NCI-H774 (cell line): ENCODE measurements at regions not wholly inside any gene's neighbourhood (a gene's known extent, or its start where the extent isn't known, plus 50 kb on each side); places are given as distances from the start of the nearest gene placed in this dataset.

Experiments used
- DNase-seq: peaks from one replicate; lab custom pipeline; 2025; lab: John Stamatoyannopoulos, UW

- DNase-seq, result no peak
Measured at GRCh38 chr12:42793166-42793565, 203.6 kb upstream of the PRICKLE1 start.

GRCh38 chr12:42792265-42792664 is 202.7 kb upstream of the PRICKLE1 start:
- no peak for DNase-seq

DNA sequence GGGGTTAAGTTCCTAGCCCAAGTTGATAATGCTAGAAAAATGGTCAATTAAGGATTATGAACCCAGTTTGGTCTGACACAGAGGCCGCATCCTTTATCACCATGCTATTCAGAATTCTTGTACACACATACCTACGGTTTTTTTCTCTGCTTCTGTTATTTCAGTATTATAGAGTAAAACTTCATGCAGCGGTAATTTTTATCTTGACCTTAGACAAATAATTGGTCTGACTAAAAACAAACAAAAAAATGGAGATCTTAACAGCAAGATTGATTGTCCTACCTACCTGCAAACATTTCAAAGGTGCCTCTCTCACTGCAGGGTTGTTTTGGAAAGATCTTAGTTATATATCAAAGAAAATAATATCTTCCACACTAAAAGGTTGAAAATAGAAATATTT is 201.9 kb upstream of the PRICKLE1 start:
- DNase-seq, result no peak

- DNase-seq, result no peak
Measured at GRCh38 chr12:42790761-42791151, 201.2 kb upstream of the PRICKLE1 start.

DNA sequence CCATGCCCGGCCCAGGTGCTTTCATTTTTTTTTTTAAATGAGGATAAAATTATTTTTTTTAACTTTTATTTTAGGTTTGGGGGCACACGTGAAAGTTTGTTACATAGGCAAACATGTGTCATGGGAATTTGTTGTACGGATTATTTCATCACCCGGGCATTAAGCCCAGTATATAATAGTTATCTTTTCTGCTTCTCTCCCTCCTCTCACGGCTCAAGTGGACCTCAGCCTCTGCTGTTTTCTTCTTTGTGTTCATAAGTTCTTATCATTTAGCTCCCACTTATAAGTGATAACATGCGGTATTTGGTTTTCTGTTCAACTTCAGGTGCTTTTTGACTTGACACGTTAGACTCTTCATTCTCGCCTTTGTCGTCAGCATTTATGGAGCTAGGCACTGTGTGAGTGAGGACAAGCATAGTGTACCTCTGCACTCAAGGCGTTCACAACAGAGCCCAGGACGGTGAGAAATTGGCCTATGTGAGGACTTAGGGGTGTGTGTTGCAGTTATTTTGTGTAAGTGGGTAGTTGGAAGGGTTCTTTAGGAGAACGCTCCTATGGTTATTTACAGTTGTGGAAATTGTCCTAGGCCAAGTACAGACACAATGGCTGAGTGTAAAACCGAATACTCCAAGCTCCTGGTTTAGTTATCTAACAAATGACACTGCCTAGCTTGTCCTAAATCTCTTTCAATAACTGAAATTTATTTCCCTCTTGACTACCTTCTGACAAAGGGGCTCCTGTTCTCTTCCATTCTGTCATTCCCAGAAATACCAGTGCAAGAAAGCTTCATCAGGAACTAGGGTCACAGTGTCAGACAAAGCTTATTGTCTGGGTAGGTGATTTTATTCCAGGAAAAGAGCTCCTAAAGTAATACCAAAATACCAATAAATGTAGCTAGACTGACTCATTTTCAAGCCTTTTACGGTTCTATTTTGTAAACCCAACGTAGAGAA is 200.5 kb upstream of the PRICKLE1 start:
- no peak for DNase-seq

DNA sequence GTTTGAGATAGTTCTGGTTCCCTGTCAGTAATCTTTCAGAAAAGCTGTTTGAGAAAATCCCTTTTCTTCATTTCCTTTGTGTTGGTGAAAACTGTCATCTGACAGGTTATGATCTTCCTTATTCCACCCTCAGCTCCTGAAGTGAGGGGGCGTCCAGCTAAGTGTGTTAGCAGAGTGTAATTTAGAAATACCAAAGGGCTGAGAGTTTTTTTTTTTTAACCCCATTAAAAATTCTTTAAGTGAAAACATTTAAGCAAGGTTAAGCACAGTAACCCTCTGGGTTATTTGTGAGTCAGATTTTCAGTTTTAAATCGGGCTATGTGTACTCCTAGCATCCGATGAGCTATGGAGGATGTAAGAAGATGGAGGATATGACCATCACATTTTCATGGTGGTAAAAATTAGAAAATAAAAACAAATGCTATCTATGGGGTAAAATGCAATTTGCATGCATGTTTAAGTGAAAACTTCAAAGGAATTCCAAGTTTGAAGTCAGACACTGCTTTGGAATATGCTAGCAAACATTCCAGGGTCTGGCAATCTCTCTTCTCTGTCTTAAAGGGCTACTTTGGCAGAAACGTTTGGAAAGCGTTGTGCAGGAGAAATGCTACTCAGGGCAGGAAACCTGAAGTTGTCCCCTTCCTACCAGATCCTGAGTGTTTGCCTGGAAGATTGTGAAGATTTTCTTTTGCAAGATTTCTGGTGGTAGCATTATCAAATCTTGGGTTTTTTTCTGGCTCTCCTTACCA is 197.0 kb upstream of the PRICKLE1 start:
- no peak for DNase-seq

- no peak for DNase-seq
Measured at GRCh38 chr12:42785944-42786343, 196.4 kb upstream of the PRICKLE1 start.

GRCh38 chr12:42780671-42781070 is 191.1 kb upstream of the PRICKLE1 start:
- no peak for DNase-seq

GRCh38 chr12:42779186-42779859 is 189.8 kb upstream of the PRICKLE1 start:
- DNase-seq, result no peak

DNA sequence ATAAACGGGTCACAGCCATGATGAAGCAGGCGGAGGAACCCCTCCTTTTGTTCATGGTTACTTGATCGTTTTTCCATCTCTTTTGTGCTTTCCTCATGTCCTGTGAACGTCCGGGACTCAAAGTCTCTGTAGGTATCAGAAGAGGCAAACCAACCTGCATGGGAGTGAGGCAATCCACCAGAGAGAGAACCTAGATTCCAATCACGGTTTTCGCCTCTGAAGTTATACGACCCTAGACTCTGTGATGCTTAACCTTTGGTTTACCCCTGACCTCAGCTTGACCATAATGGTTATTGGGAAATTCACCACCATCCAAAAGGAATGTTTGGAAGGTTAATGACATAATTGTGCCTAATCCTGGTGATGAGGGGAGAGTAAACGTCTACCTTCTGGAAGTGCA is 186.8 kb upstream of the PRICKLE1 start:
- no peak for DNase-seq

DNA sequence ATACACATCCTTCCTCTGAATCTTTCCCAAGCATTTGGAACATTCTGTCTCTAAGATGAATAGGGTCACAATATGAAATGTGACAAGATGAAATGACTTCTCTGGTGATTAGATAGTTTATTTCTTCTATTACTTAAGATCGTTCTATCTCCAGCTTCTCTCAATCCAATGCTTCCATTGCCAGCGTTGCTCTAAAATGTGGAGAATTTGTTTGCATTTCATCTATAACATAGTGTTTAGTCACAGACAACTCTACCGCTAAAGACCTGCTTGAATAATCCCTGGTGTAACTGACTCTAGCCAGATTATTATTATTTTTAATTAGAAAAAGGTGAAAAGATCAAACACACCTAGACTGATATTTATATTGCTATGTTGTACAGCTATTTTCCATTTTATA is 184.7 kb upstream of the PRICKLE1 start:
- no peak for DNase-seq

- no peak for DNase-seq
Measured at GRCh38 chr12:42770261-42770660, 180.7 kb upstream of the PRICKLE1 start.

GRCh38 chr12:42769455-42769854 is 179.9 kb upstream of the PRICKLE1 start:
- no peak for DNase-seq

DNA sequence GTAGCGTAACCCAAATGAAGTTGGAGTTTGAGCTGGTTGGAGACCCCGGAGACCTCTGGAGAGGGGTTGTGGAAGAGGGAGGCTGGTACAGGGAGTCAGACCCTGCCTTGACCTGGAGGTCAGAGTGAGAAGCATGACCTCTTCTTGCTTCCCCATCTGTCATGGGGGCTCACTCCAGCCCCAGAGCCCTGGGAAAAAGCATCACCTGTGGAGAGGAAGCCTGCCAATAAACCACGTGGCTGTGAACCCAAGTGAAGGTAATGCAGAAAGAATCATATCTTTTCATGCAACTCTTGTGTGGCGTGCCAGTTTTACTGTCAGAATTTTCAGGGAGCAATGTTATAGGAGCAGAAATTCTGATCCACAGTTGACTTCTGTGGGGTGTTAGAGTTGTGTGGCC is 178.5 kb upstream of the PRICKLE1 start:
- no peak for DNase-seq

DNA sequence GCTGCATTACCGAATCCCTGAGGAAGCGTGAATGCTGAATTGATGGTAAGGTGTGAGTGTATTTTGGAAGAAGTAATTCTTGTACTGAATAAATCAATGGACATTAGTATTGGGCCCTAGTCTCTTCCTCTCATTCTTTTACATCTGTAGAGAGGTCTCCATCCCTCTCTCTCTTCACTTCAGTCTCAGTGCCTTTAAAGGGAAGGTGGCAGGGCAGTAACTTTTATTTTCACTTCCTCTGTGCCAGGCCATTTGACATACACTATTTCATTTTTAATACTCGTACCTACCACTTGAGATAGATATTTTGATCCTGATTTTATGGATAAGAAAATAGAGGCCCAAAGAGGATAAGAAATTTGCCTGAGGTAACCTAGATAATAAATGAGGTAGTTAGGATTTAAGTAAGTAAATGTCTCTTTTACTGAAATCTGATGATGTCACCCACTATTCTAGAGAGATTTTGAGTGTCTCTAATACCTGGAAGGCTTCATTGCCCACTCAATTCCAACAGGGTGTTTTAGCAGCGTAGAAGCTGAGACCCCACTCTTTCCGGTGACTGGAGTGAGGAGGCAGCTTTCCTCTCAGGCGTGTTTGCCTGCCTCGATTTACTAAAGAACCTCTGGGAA is 177.9 kb upstream of the PRICKLE1 start:
- no peak for DNase-seq

DNA sequence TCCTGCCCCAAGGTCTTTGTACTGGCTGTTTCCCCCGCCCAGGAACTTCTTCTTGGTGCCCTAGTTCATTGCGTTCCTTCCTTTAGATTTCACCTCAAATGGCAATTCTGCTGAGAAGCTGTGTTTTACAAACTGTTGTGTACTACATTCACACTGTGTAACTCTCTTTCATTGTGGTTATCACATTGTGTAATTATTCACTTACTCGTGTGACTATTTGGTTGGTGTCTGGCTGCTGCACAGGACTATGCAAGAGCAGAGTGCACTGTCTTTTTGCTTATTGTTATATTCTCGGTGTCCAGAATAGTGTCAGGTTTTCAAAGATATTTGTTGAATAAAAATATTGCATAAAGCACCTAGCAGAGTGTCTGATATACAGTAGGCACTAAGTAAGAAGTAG is 177.2 kb upstream of the PRICKLE1 start:
- no peak for DNase-seq

- DNase-seq, result no peak
Measured at GRCh38 chr12:42766026-42766425, 176.5 kb upstream of the PRICKLE1 start.

DNA sequence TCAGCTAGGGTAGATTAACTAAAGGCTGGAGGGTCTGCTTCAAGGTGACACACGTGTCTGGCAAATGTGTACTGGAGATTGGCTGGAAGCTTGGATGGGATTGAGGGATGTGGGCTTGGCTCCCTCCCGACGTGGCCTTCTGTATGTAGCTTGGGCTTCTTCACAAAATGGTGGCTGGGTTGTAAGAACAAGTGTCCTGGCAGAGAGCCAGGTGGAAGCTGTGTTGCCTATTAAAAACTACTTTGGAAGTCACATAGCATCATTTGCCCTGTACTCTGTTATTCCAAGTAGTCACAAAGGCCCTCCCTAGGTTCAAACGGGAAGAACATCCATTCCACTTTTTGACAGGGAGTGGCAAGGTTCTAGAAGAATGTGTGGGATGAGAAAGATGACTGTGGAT is 174.1 kb upstream of the PRICKLE1 start:
- DNase-seq, result no peak

- DNase-seq, result no peak
Measured at GRCh38 chr12:42762395-42762925, 172.9 kb upstream of the PRICKLE1 start.

- DNase-seq, result no peak
Measured at GRCh38 chr12:42761601-42762350, 172.2 kb upstream of the PRICKLE1 start.

DNA sequence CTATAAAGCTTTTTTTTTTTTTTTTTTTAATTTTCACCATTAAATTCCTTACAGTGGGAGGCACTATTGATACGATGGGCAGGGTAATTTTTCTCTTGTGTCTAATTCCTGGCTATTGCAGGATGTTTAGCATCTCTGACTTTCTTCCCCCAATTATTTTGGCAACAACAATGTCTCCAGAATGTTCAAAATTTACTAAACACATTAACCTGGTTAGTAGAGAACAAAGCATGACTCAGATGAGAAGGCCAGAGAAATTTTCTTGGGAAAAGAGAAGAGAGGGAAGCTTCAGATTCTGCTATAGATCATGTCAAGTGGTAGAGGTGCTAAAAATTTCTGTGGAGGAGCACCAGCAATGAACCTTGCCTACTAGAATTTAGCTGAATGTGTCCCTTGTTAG is 171.5 kb upstream of the PRICKLE1 start:
- no peak for DNase-seq
